ENCODE measurements at regions not wholly inside any gene's neighbourhood (a gene's known extent, or its start where the extent isn't known, plus 50 kb on each side); places are given as distances from the start of the nearest gene placed in this dataset.
"Not testable (repeated sequence)": the region's sequence is repeated elsewhere in the genome, so short reads cannot be mapped to it uniquely, and the experiment has no call there.

GRCh38 chr5:42979242-42979641 is 60.9 kb downstream of the ANXA2R start:
- not testable (repeated sequence) for H3K4ac ChIP-seq (ENCODE audit: low read depth in 1 of 2, low read length in 2 of 2); H2BK120ac ChIP-seq (ENCODE audit: low read depth, low read length); DNase-seq; H2AFZ ChIP-seq (ENCODE audit: low read depth, low read length); H3K9me3 ChIP-seq (ENCODE audit: control insufficient read depth, low read length); H3K27ac ChIP-seq (ENCODE audit: low read length, poor library complexity, severe bottlenecking); H3K27me3 ChIP-seq (ENCODE audit: control insufficient read depth in 1 of 2, insufficient read depth in 1 of 2, low read length in 2 of 2); H2AK5ac ChIP-seq (ENCODE audit: low read length, severe bottlenecking); H2BK5ac ChIP-seq (ENCODE audit: low read depth, low read length, poor library complexity, severe bottlenecking); H3K79me1 ChIP-seq (replicated peaks; ENCODE audit: low read length, poor library complexity, severe bottlenecking); H3K4me2 ChIP-seq (ENCODE audit: low read length, poor library complexity, severe bottlenecking); H3K4me1 ChIP-seq (ENCODE audit: control insufficient read depth, insufficient read depth, low read depth, low read length); H3K14ac ChIP-seq (ENCODE audit: low read length in 2 of 2); H3K36me3 ChIP-seq (ENCODE audit: control insufficient read depth in 1 of 2, insufficient read depth in 2 of 2, low read depth in 1 of 2, low read length in 2 of 2); H2BK12ac ChIP-seq (ENCODE audit: low read length in 2 of 2); H4K8ac ChIP-seq (ENCODE audit: low read length); H3K23ac ChIP-seq (ENCODE audit: low read length in 2 of 2); H2BK15ac ChIP-seq (ENCODE audit: low read depth, poor library complexity, severe bottlenecking); H3K9ac ChIP-seq (ENCODE audit: low read length); H3K4me3 ChIP-seq (ENCODE audit: insufficient read depth in 1 of 2, low read depth in 1 of 2, low read length in 2 of 2); H4K91ac ChIP-seq (ENCODE audit: low read length); H3K18ac ChIP-seq (ENCODE audit: low read depth in 1 of 2, low read length in 2 of 2)
- 98% methylated on average over 33 of the region's 34 CpGs for WGBS

GRCh38 chr5:42974536-42974935 is 65.6 kb downstream of the ANXA2R start:
- 86% methylated on average over 1 of the region's 2 CpGs for WGBS
- no peak overlapping the region for H2AFZ ChIP-seq (ENCODE audit: low read depth, low read length)
- H3K79me1 ChIP-seq (replicated peaks; ENCODE audit: low read length, poor library complexity, severe bottlenecking), result no peaks in the 10 kb centered on the region
- no peak overlapping the region for H3K27ac ChIP-seq (ENCODE audit: low read length, poor library complexity, severe bottlenecking)
- no peaks in the 10 kb centered on the region for H3K27me3 ChIP-seq (ENCODE audit: control insufficient read depth in 1 of 2, insufficient read depth in 1 of 2, low read length in 2 of 2)
- no peak overlapping the region for H2BK12ac ChIP-seq (ENCODE audit: low read length in 2 of 2)
- no peak overlapping the region for H2AK5ac ChIP-seq (ENCODE audit: low read length, severe bottlenecking)
- no peak overlapping the region for H2BK5ac ChIP-seq (ENCODE audit: low read depth, low read length, poor library complexity, severe bottlenecking)
- H3K23ac ChIP-seq (ENCODE audit: low read length in 2 of 2), result no peak overlapping the region
- H2BK120ac ChIP-seq (ENCODE audit: low read depth, low read length), result no peak overlapping the region
- H3K9ac ChIP-seq (ENCODE audit: low read length), result no peak overlapping the region
- H3K14ac ChIP-seq (ENCODE audit: low read length in 2 of 2), result no peak overlapping the region
- no peak overlapping the region for H4K8ac ChIP-seq (ENCODE audit: low read length)
- H4K91ac ChIP-seq (ENCODE audit: low read length), result no peak overlapping the region
- H3K4me1 ChIP-seq (ENCODE audit: control insufficient read depth, insufficient read depth, low read depth, low read length), result no peaks in the 10 kb centered on the region
- no peak overlapping the region for H3K4ac ChIP-seq (ENCODE audit: low read depth in 1 of 2, low read length in 2 of 2)
- H2BK15ac ChIP-seq (ENCODE audit: low read depth, poor library complexity, severe bottlenecking), result no peak overlapping the region
- H3K9me3 ChIP-seq (ENCODE audit: control insufficient read depth, low read length), result no peaks in the 10 kb centered on the region
- H3K18ac ChIP-seq (ENCODE audit: low read depth in 1 of 2, low read length in 2 of 2), result no peak overlapping the region
- no peak overlapping the region for H3K4me3 ChIP-seq (ENCODE audit: insufficient read depth in 1 of 2, low read depth in 1 of 2, low read length in 2 of 2)
- DNase-seq, result no peak
- H3K36me3 ChIP-seq (ENCODE audit: control insufficient read depth in 1 of 2, insufficient read depth in 2 of 2, low read depth in 1 of 2, low read length in 2 of 2), result peaks cover 0 to 7% of the 10 kb centered on the region in 2 experiments
- no peak overlapping the region for H3K4me2 ChIP-seq (ENCODE audit: low read length, poor library complexity, severe bottlenecking)

- H3K23ac ChIP-seq (ENCODE audit: low read length in 2 of 2), result no peak overlapping the region
- H2AK5ac ChIP-seq (ENCODE audit: low read length, severe bottlenecking), result no peak overlapping the region
- 82% methylated on average over 32 of the region's 32 CpGs for WGBS
- H3K4me1 ChIP-seq (ENCODE audit: control insufficient read depth, insufficient read depth, low read depth, low read length), result no peaks in the 10 kb centered on the region
- H3K79me1 ChIP-seq (replicated peaks; ENCODE audit: low read length, poor library complexity, severe bottlenecking), result no peaks in the 10 kb centered on the region
- H4K91ac ChIP-seq (ENCODE audit: low read length), result no peak overlapping the region
- no peak overlapping the region for H3K27ac ChIP-seq (ENCODE audit: low read length, poor library complexity, severe bottlenecking)
- H2BK120ac ChIP-seq (ENCODE audit: low read depth, low read length), result no peak overlapping the region
- no peak overlapping the region for H3K4me2 ChIP-seq (ENCODE audit: low read length, poor library complexity, severe bottlenecking)
- H3K9me3 ChIP-seq (ENCODE audit: control insufficient read depth, low read length), result no peaks in the 10 kb centered on the region
- H3K27me3 ChIP-seq (ENCODE audit: control insufficient read depth in 1 of 2, insufficient read depth in 1 of 2, low read length in 2 of 2), result no peaks in the 10 kb centered on the region
- no peak overlapping the region for H3K9ac ChIP-seq (ENCODE audit: low read length)
- H2BK15ac ChIP-seq (ENCODE audit: low read depth, poor library complexity, severe bottlenecking), result no peak overlapping the region
- peaks cover 0 to 7% of the 10 kb centered on the region in 2 experiments for H3K36me3 ChIP-seq (ENCODE audit: control insufficient read depth in 1 of 2, insufficient read depth in 2 of 2, low read depth in 1 of 2, low read length in 2 of 2)
- no peak overlapping the region for H3K4ac ChIP-seq (ENCODE audit: low read depth in 1 of 2, low read length in 2 of 2)
- no peak overlapping the region for H2AFZ ChIP-seq (ENCODE audit: low read depth, low read length)
- H3K14ac ChIP-seq (ENCODE audit: low read length in 2 of 2), result no peak overlapping the region
- H2BK5ac ChIP-seq (ENCODE audit: low read depth, low read length, poor library complexity, severe bottlenecking), result no peak overlapping the region
- no peak overlapping the region for H2BK12ac ChIP-seq (ENCODE audit: low read length in 2 of 2)
- peak overlapping the region in 1 of 2 experiments; percentile 30 for H3K18ac ChIP-seq (ENCODE audit: low read depth in 1 of 2, low read length in 2 of 2)
- H4K8ac ChIP-seq (ENCODE audit: low read length), result no peak overlapping the region
- H3K4me3 ChIP-seq (ENCODE audit: insufficient read depth in 1 of 2, low read depth in 1 of 2, low read length in 2 of 2), result no peak overlapping the region
- no peak for DNase-seq
These were observed 69.2 kb downstream of the ANXA2R start for GRCh38 chr5:42970636-42971559.

GRCh38 chr5:42965934-42966333 is 74.2 kb downstream of the ANXA2R start:
- Histone ChIP-seq H3K79me1 (replicated peaks; ENCODE audit: low read length, poor library complexity, severe bottlenecking) (no peaks in the 10 kb centered on the region), H3K9me3 (ENCODE audit: control insufficient read depth, low read length) (no peaks in the 10 kb centered on the region), H3K23ac (ENCODE audit: low read length in 2 of 2) (no peak overlapping the region), H3K27ac (ENCODE audit: low read length, poor library complexity, severe bottlenecking) (no peak overlapping the region), H2BK15ac (ENCODE audit: low read depth, poor library complexity, severe bottlenecking) (no peak overlapping the region), H2BK12ac (ENCODE audit: low read length in 2 of 2) (no peak overlapping the region), H2BK120ac (ENCODE audit: low read depth, low read length) (no peak overlapping the region), H3K14ac (ENCODE audit: low read length in 2 of 2) (no peak overlapping the region), H3K36me3 (ENCODE audit: control insufficient read depth in 1 of 2, insufficient read depth in 2 of 2, low read depth in 1 of 2, low read length in 2 of 2) (no peaks in the 10 kb centered on the region), H2AK5ac (ENCODE audit: low read length, severe bottlenecking) (no peak overlapping the region), H3K4me1 (ENCODE audit: control insufficient read depth, insufficient read depth, low read depth, low read length) (no peaks in the 10 kb centered on the region), H3K4me3 (ENCODE audit: insufficient read depth in 1 of 2, low read depth in 1 of 2, low read length in 2 of 2) (no peak overlapping the region), H3K9ac (ENCODE audit: low read length) (no peak overlapping the region), H3K18ac (ENCODE audit: low read depth in 1 of 2, low read length in 2 of 2) (no peak overlapping the region), H3K4ac (ENCODE audit: low read depth in 1 of 2, low read length in 2 of 2) (no peak overlapping the region), H2AFZ (ENCODE audit: low read depth, low read length) (no peak overlapping the region), H4K8ac (ENCODE audit: low read length) (no peak overlapping the region), H3K27me3 (ENCODE audit: control insufficient read depth in 1 of 2, insufficient read depth in 1 of 2, low read length in 2 of 2) (no peaks in the 10 kb centered on the region), H2BK5ac (ENCODE audit: low read depth, low read length, poor library complexity, severe bottlenecking) (no peak overlapping the region), H4K91ac (ENCODE audit: low read length) (no peak overlapping the region), H3K4me2 (ENCODE audit: low read length, poor library complexity, severe bottlenecking) (no peak overlapping the region)
- no peak for DNase-seq
- 94% methylated on average over 2 of the region's 3 CpGs for WGBS

Data from mesenchymal stem cell (in vitro differentiated cells and primary cell).